ENCODE measurements at regions not wholly inside any gene's neighbourhood (a gene's known extent, or its start where the extent isn't known, plus 50 kb on each side); places are given as distances from the start of the nearest gene placed in this dataset.
"Not testable (repeated sequence)": the region's sequence is repeated elsewhere in the genome, so short reads cannot be mapped to it uniquely, and the experiment has no call there.

GRCh38 chr1:37159102-37159501 lies 124.8 kb upstream of the GRIK3 start:
- DNase-seq (ENCODE audit: low spot score) (no peak), FAIRE-seq (no peak)

GRCh38 chr1:37161171-37161570 lies 126.9 kb upstream of the GRIK3 start:
- DNase-seq (ENCODE audit: low spot score) (no peak), FAIRE-seq (no peak)

GRCh38 chr1:37162059-37162458 lies 127.7 kb upstream of the GRIK3 start:
- FAIRE-seq (no peak), DNase-seq (ENCODE audit: low spot score) (no peak)

GRCh38 chr1:37166005-37166404 lies 131.7 kb upstream of the GRIK3 start:
- FAIRE-seq = no peak
- DNase-seq (ENCODE audit: low spot score) = no peak

GRCh38 chr1:37167479-37167878 lies 133.2 kb upstream of the GRIK3 start:
- FAIRE-seq = no peak
- DNase-seq (ENCODE audit: low spot score) = no peak

GRCh38 chr1:37169241-37169640 lies 134.9 kb upstream of the GRIK3 start:
- FAIRE-seq = no peak
- DNase-seq (ENCODE audit: low spot score) = no peak

GRCh38 chr1:37169743-37170275 lies 135.5 kb upstream of the GRIK3 start:
- FAIRE-seq (no peak), DNase-seq (ENCODE audit: low spot score) (no peak)

GRCh38 chr1:37171691-37172090 lies 137.4 kb upstream of the GRIK3 start:
- FAIRE-seq (no peak), DNase-seq (ENCODE audit: low spot score) (no peak)

GRCh38 chr1:37174341-37174740 lies 140.0 kb upstream of the GRIK3 start:
- FAIRE-seq = no peak
- DNase-seq (ENCODE audit: low spot score) = no peak

- no peak for DNase-seq (ENCODE audit: low spot score)
- no peak for FAIRE-seq
Measured at GRCh38 chr1:37174876-37175275, 140.6 kb upstream of the GRIK3 start.

- no peak for FAIRE-seq
- no peak for DNase-seq (ENCODE audit: low spot score)
Measured at GRCh38 chr1:37175666-37176215, 141.4 kb upstream of the GRIK3 start.

- no peak for DNase-seq (ENCODE audit: low spot score)
- no peak for FAIRE-seq
Measured at GRCh38 chr1:37176269-37176668, 142.0 kb upstream of the GRIK3 start.

- no peak for FAIRE-seq
- no peak for DNase-seq (ENCODE audit: low spot score)
Measured at GRCh38 chr1:37177230-37177864, 143.0 kb upstream of the GRIK3 start.

- FAIRE-seq = no peak
- DNase-seq (ENCODE audit: low spot score) = no peak
Measured at GRCh38 chr1:37181425-37181824, 147.1 kb upstream of the GRIK3 start.

- DNase-seq (ENCODE audit: low spot score) (no peak), FAIRE-seq (no peak)
Measured at GRCh38 chr1:37184789-37185188, 150.5 kb upstream of the GRIK3 start.

- DNase-seq (ENCODE audit: low spot score) = no peak
- FAIRE-seq = no peak
Measured at GRCh38 chr1:37186246-37186756, 152.0 kb upstream of the GRIK3 start.

- no peak for FAIRE-seq
- DNase-seq (ENCODE audit: low spot score) = no peak
Measured at GRCh38 chr1:37189111-37189510, 154.8 kb upstream of the GRIK3 start.

GRCh38 chr1:37197411-37197810 lies 163.1 kb upstream of the GRIK3 start:
- DNase-seq (ENCODE audit: low spot score) = no peak
- FAIRE-seq = no peak

GRCh38 chr1:37214305-37214704 lies 180.0 kb upstream of the GRIK3 start:
- FAIRE-seq; DNase-seq (ENCODE audit: low spot score): not testable (repeated sequence)

- DNase-seq (ENCODE audit: low spot score) (no peak), FAIRE-seq (no peak)
Measured at GRCh38 chr1:37233606-37234005, 199.3 kb upstream of the GRIK3 start.

GRCh38 chr1:37234941-37235418 lies 200.7 kb upstream of the GRIK3 start:
- DNase-seq (ENCODE audit: low spot score) = no peak
- FAIRE-seq = no peak

GRCh38 chr1:37237948-37238347 lies 203.6 kb upstream of the GRIK3 start:
- no peak for FAIRE-seq
- DNase-seq (ENCODE audit: low spot score) = no peak
